H1 (cell line): ENCODE measurements at regions not wholly inside any gene's neighbourhood (a gene's known extent, or its start where the extent isn't known, plus 50 kb on each side); places are given as distances from the start of the nearest gene placed in this dataset.

Experiments used
- CBX8 ChIP-seq: fragments of 300-800, 300-1000 bp; sonication (generic); IDR thresholded peaks from 2 replicates; pipeline ENCODE4 v1.7.1; 2016; ENCODE audit warnings: low read depth, low read length, borderline replicate concordance
- CHD1 ChIP-seq: IDR thresholded peaks from 2 replicates; pipeline ENCODE4 v1.6.1; 2012; ENCODE audit warnings: low read depth, low read length, improper control_type of control experiment
- GTF2F1 ChIP-seq: IDR thresholded peaks from 2 replicates; pipeline ENCODE4 v1.6.1; 2012; ENCODE audit warnings: low read depth, low read length, improper control_type of control experiment, borderline replicate concordance
- KDM1A ChIP-seq: fragments of 200-600, 300-600 bp; sonication (generic); IDR thresholded peaks from 2 replicates; pipeline ENCODE4 v1.7.1; 2016; ENCODE audit warnings: mild to moderate bottlenecking, low read length, borderline replicate concordance
- NRF1 ChIP-seq: IDR thresholded peaks from 2 replicates; pipeline ENCODE4 v1.6.1; 2011; ENCODE audit warnings: mild to moderate bottlenecking, low read depth, low read length, improper control_type of control experiment
- POLR2AphosphoS5 ChIP-seq: IDR thresholded peaks from 2 replicates; pipeline ENCODE4 v1.6.1; 2011; ENCODE audit warnings: low read depth, low read length
- SIRT6 ChIP-seq: IDR thresholded peaks from one replicate; pipeline ENCODE4 v1.7.1; 2012; ENCODE audit warnings: low read length, inconsistent platforms
- SP4 ChIP-seq: IDR thresholded peaks from 2 replicates; pipeline ENCODE4 v1.6.1; 2012; ENCODE audit warnings: low read length, inconsistent platforms
- TAF1 ChIP-seq: IDR thresholded peaks from 2 replicates; pipeline ENCODE4 v1.6.1; 2011; ENCODE audit warnings: mild to moderate bottlenecking, low read depth, low read length
- TBP ChIP-seq: IDR thresholded peaks from 2 replicates; pipeline ENCODE4 v1.6.1; 2011; ENCODE audit warnings: low read depth, low read length, improper control_type of control experiment
- TEAD4 ChIP-seq: IDR thresholded peaks from 2 replicates; pipeline ENCODE4 v1.6.1; 2012; ENCODE audit warnings: low read depth, low read length, inconsistent platforms, mixed read lengths
- YY1 ChIP-seq: IDR thresholded peaks from 2 replicates; pipeline ENCODE4 v1.6.1; 2011; ENCODE audit warnings: low read depth, mild to moderate bottlenecking, low read length
- ZNF274 ChIP-seq: IDR thresholded peaks from 2 replicates; pipeline ENCODE4 v1.7.0; 2012; ENCODE audit warnings: low read length, borderline replicate concordance; ENCODE audit errors: extremely low read depth
- TF ChIP-seq, protein P1 (sequence below): fragments of 300-600 bp; sonication (generic); IDR thresholded peaks from 2 replicates; pipeline ENCODE4 v1.7.1; 2012; ENCODE audit warnings: low read length, moderate library complexity, mild to moderate bottlenecking, inconsistent platforms; ENCODE audit not compliant: insufficient replicate concordance

DNA sequence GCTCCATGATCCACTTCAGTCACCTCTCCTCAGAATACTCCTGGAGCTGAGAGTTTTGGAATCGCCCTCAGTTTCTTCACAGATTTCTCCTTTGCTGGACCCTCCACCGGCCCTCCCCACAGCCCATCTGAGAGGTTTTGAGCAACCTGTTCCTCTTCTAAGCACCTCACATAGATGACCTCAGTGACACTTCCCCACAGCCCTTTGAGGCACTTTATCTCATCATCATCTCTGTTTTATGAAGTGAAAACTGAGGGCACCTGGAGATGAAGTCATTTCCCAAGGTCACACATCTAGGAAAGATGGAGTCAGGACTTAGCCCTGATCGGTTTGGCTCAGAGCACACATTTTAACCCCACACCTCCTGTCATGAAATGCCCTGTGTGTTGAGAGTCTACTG, 76.8 kb upstream of the ZNF281 start (continued):
- TF ChIP-seq, protein P1, sequence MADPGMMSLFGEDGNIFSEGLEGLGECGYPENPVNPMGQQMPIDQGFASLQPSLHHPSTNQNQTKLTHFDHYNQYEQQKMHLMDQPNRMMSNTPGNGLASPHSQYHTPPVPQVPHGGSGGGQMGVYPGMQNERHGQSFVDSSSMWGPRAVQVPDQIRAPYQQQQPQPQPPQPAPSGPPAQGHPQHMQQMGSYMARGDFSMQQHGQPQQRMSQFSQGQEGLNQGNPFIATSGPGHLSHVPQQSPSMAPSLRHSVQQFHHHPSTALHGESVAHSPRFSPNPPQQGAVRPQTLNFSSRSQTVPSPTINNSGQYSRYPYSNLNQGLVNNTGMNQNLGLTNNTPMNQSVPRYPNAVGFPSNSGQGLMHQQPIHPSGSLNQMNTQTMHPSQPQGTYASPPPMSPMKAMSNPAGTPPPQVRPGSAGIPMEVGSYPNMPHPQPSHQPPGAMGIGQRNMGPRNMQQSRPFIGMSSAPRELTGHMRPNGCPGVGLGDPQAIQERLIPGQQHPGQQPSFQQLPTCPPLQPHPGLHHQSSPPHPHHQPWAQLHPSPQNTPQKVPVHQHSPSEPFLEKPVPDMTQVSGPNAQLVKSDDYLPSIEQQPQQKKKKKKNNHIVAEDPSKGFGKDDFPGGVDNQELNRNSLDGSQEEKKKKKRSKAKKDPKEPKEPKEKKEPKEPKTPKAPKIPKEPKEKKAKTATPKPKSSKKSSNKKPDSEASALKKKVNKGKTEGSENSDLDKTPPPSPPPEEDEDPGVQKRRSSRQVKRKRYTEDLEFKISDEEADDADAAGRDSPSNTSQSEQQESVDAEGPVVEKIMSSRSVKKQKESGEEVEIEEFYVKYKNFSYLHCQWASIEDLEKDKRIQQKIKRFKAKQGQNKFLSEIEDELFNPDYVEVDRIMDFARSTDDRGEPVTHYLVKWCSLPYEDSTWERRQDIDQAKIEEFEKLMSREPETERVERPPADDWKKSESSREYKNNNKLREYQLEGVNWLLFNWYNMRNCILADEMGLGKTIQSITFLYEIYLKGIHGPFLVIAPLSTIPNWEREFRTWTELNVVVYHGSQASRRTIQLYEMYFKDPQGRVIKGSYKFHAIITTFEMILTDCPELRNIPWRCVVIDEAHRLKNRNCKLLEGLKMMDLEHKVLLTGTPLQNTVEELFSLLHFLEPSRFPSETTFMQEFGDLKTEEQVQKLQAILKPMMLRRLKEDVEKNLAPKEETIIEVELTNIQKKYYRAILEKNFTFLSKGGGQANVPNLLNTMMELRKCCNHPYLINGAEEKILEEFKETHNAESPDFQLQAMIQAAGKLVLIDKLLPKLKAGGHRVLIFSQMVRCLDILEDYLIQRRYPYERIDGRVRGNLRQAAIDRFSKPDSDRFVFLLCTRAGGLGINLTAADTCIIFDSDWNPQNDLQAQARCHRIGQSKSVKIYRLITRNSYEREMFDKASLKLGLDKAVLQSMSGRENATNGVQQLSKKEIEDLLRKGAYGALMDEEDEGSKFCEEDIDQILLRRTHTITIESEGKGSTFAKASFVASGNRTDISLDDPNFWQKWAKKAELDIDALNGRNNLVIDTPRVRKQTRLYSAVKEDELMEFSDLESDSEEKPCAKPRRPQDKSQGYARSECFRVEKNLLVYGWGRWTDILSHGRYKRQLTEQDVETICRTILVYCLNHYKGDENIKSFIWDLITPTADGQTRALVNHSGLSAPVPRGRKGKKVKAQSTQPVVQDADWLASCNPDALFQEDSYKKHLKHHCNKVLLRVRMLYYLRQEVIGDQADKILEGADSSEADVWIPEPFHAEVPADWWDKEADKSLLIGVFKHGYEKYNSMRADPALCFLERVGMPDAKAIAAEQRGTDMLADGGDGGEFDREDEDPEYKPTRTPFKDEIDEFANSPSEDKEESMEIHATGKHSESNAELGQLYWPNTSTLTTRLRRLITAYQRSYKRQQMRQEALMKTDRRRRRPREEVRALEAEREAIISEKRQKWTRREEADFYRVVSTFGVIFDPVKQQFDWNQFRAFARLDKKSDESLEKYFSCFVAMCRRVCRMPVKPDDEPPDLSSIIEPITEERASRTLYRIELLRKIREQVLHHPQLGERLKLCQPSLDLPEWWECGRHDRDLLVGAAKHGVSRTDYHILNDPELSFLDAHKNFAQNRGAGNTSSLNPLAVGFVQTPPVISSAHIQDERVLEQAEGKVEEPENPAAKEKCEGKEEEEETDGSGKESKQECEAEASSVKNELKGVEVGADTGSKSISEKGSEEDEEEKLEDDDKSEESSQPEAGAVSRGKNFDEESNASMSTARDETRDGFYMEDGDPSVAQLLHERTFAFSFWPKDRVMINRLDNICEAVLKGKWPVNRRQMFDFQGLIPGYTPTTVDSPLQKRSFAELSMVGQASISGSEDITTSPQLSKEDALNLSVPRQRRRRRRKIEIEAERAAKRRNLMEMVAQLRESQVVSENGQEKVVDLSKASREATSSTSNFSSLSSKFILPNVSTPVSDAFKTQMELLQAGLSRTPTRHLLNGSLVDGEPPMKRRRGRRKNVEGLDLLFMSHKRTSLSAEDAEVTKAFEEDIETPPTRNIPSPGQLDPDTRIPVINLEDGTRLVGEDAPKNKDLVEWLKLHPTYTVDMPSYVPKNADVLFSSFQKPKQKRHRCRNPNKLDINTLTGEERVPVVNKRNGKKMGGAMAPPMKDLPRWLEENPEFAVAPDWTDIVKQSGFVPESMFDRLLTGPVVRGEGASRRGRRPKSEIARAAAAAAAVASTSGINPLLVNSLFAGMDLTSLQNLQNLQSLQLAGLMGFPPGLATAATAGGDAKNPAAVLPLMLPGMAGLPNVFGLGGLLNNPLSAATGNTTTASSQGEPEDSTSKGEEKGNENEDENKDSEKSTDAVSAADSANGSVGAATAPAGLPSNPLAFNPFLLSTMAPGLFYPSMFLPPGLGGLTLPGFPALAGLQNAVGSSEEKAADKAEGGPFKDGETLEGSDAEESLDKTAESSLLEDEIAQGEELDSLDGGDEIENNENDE, result no peak
- TF ChIP-seq POLR2AphosphoS5, result no peak
- no peak for TF ChIP-seq GTF2F1
- TF ChIP-seq TBP, result no peak
- no peak for TF ChIP-seq TAF1
- no peak for TF ChIP-seq CBX8
- TF ChIP-seq YY1, result no peak
- TF ChIP-seq TEAD4, result no peak
- TF ChIP-seq KDM1A, result no peak
- TF ChIP-seq SP4, result no peak
- TF ChIP-seq CHD1, result no peak
- TF ChIP-seq NRF1, result no peak
- TF ChIP-seq ZNF274, result no peak
- no peak for TF ChIP-seq SIRT6
- TF ChIP-seq, all 59 proteins: peak for 0
